Liver (tissue), 2 donors: ENCODE measurements at regions not wholly inside any gene's neighbourhood (a gene's known extent, or its start where the extent isn't known, plus 50 kb on each side); places are given as distances from the start of the nearest gene placed in this dataset.

Experiments used
- FOXA1 ChIP-seq: IDR thresholded peaks from 2 replicates; pipeline ENCODE4 v1.6.1; 2016; ENCODE audit warnings: antibody characterized with exemption
- JUND ChIP-seq, 2 donors: IDR thresholded peaks; 2 replicates each; pipeline ENCODE4 v1.6.1; 2016; ENCODE audit warnings: antibody characterized with exemption in 2 of 2
- REST ChIP-seq: IDR thresholded peaks from 2 replicates; pipeline ENCODE4 v1.6.1; 2016; ENCODE audit warnings: antibody characterized with exemption, mild to moderate bottlenecking
- donor health status: healthy.

- TF ChIP-seq JUND (IDR thresholded peaks at IDR 0.05) (no peak), FOXA1 (no peak), REST (no peak)
Observed at GRCh38 chr2:108171657-108172056, 68.1 kb upstream of the SULT1C3 start.
